Skin of body (tissue), 1 donor: ENCODE measurements at regions not wholly inside any gene's neighbourhood (a gene's known extent, or its start where the extent isn't known, plus 50 kb on each side); places are given as distances from the start of the nearest gene placed in this dataset.
A peak's percentile ranks its signal among the peaks of the same experiment; 100 is the strongest.

Experiments used
- DNase-seq: peaks from one replicate; lab custom pipeline; 2025; lab: John Stamatoyannopoulos, UW

- DNase-seq = no peak
Measured at GRCh38 chr6:99219788-99220187, 129.7 kb downstream of the FAXC start.

- no peak for DNase-seq
Measured at GRCh38 chr6:99216959-99217358, 132.5 kb downstream of the FAXC start.

GRCh38 chr6:99195986-99196655, 153.4 kb downstream of the FAXC start:
- no peak for DNase-seq

GRCh38 chr6:99192561-99192960, 156.9 kb downstream of the FAXC start:
- no peak for DNase-seq

GRCh38 chr6:99189823-99190721, 159.4 kb downstream of the FAXC start:
- DNase-seq = no peak

GRCh38 chr6:99187429-99187828, 162.0 kb downstream of the FAXC start:
- DNase-seq = peak; percentile 3

- DNase-seq = no peak
Measured at GRCh38 chr6:99186417-99186816, 163.1 kb downstream of the FAXC start.

- DNase-seq = no peak
Measured at GRCh38 chr6:99185525-99185924, 163.9 kb downstream of the FAXC start.

GRCh38 chr6:99184696-99185095, 164.8 kb downstream of the FAXC start:
- no peak for DNase-seq

GRCh38 chr6:99183066-99183465, 166.4 kb downstream of the FAXC start:
- DNase-seq = no peak

GRCh38 chr6:99181174-99181573, 168.3 kb downstream of the FAXC start:
- no peak for DNase-seq

GRCh38 chr6:99178168-99178567, 171.3 kb downstream of the FAXC start:
- no peak for DNase-seq

- no peak for DNase-seq
Measured at GRCh38 chr6:99177736-99178135, 171.7 kb downstream of the FAXC start.

- DNase-seq = no peak
Measured at GRCh38 chr6:99165838-99166237, 183.6 kb downstream of the FAXC start.

GRCh38 chr6:99152347-99152643, 197.2 kb downstream of the FAXC start:
- DNase-seq = no peak

GRCh38 chr6:99151634-99152346, 197.7 kb downstream of the FAXC start:
- no peak for DNase-seq

GRCh38 chr6:99148761-99149160, 200.7 kb downstream of the FAXC start:
- DNase-seq = no peak

GRCh38 chr6:99148111-99148510, 200.4 kb upstream of the FBXL4 start:
- DNase-seq = no peak

GRCh38 chr6:99147206-99147605, 199.5 kb upstream of the FBXL4 start:
- DNase-seq = no peak

- DNase-seq = no peak
Measured at GRCh38 chr6:99146711-99147110, 199.0 kb upstream of the FBXL4 start.

- no peak for DNase-seq
Measured at GRCh38 chr6:99145738-99146137, 198.0 kb upstream of the FBXL4 start.

GRCh38 chr6:99143108-99143861, 195.5 kb upstream of the FBXL4 start:
- no peak for DNase-seq
